ENCODE measurements at regions not wholly inside any gene's neighbourhood (a gene's known extent, or its start where the extent isn't known, plus 50 kb on each side); places are given as distances from the start of the nearest gene placed in this dataset.

DNA sequence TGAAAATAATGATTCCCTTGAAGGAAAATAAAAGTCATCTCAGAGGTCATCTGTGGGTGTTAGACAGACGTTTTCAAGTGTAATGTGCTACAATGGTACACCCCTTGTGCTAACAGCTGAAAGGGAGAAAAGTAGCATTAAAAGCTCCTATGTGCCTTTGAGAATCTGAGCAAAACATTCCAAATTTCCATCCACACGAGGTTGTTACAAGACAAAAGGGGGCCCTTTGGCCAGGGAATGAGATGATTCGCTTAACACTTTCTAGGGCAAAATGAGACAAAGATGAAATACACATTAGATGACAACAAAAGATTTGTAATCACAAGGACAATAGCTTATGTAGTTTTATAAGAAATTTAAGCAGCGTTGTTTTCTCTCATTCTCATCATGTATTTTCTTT lies 303.6 kb downstream of the LMX1A start:
- Histone ChIP-seq H3K9me3 (replicated peaks; ENCODE audit: control insufficient read depth, insufficient read depth, low read length) (no peaks in the 10 kb centered on the region), H4K20me1 (replicated peaks; ENCODE audit: control insufficient read depth, extremely low read depth, insufficient read depth, low read length) (no peaks in the 10 kb centered on the region), H3K4me2 (ENCODE audit: insufficient read depth, low read length) (no peak overlapping the region), H3K4me1 (ENCODE audit: control insufficient read depth, extremely low read depth, insufficient read depth, low read length) (no peaks in the 10 kb centered on the region), H3K79me2 (ENCODE audit: control insufficient read depth, insufficient read depth, low read length) (no peaks in the 10 kb centered on the region), H2AFZ (ENCODE audit: low read depth, low read length) (no peak overlapping the region), H3K9me1 (replicated peaks; ENCODE audit: control insufficient read depth, extremely low read depth, insufficient read depth, low read length) (no peaks in the 10 kb centered on the region), H3K27me3 (ENCODE audit: control insufficient read depth in 2 of 2, insufficient read depth in 2 of 2, low read length in 2 of 2) (no peaks in the 10 kb centered on the region), H3K9ac (replicated peaks; ENCODE audit: extremely low read depth, insufficient read depth, low read length) (no peak overlapping the region), H3K36me3 (ENCODE audit: control insufficient read depth in 2 of 2, extremely low read depth in 1 of 2, insufficient read depth in 2 of 2, low read length in 2 of 2) (no peaks in the 10 kb centered on the region), H3K27ac (ENCODE audit: insufficient read depth, low read depth, low read length) (no peak overlapping the region), H3K4me3 (replicated peaks in 1 of 3; ENCODE audit: insufficient read depth in 1 of 3, low read depth in 1 of 3, low read length in 3 of 3) (no peak overlapping the region)
- DNase-seq (ENCODE audit: low read depth, low spot score) (no peak), FAIRE-seq (no peak)
- ChIA-PET POLR2A (no interaction called here), CTCF (interaction anchor here (0.5 to 1.2 kb wide), 2 partner anchors 9 to 41 kb away, joined by 3 read pairs; no protein-coding TSS in a partner anchor)
- TF ChIP-seq POLR2A (IDR thresholded peaks at IDR 0.05; ENCODE audit: low read depth, low read length) (no peak), JUN (IDR thresholded peaks at IDR 0.05; ENCODE audit: borderline replicate concordance, insufficient read depth, insufficient read length, low read depth) (no peak), EZH2 (IDR thresholded peaks at IDR 0.05; ENCODE audit: borderline replicate concordance, low read depth, low read length, severe bottlenecking) (no peak), MYC (IDR thresholded peaks at IDR 0.05; ENCODE audit: low read depth, low read length) (no peak), GATA2 (IDR thresholded peaks at IDR 0.05; ENCODE audit: insufficient read depth, insufficient read length, low read depth, low read length) (no peak), POLR2AphosphoS5 (IDR thresholded peaks at IDR 0.05; ENCODE audit: insufficient read depth, low read depth, low read length) (no peak), FOS (IDR thresholded peaks at IDR 0.05; ENCODE audit: borderline replicate concordance, insufficient read depth, low read length) (no peak)
- TF ChIP-seq, protein P1, sequence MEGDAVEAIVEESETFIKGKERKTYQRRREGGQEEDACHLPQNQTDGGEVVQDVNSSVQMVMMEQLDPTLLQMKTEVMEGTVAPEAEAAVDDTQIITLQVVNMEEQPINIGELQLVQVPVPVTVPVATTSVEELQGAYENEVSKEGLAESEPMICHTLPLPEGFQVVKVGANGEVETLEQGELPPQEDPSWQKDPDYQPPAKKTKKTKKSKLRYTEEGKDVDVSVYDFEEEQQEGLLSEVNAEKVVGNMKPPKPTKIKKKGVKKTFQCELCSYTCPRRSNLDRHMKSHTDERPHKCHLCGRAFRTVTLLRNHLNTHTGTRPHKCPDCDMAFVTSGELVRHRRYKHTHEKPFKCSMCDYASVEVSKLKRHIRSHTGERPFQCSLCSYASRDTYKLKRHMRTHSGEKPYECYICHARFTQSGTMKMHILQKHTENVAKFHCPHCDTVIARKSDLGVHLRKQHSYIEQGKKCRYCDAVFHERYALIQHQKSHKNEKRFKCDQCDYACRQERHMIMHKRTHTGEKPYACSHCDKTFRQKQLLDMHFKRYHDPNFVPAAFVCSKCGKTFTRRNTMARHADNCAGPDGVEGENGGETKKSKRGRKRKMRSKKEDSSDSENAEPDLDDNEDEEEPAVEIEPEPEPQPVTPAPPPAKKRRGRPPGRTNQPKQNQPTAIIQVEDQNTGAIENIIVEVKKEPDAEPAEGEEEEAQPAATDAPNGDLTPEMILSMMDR (IDR thresholded peaks at IDR 0.05; ENCODE audit: extremely low read depth in 1 of 2, insufficient read depth in 1 of 2, low read depth in 1 of 2, low read length in 2 of 2): no peak
- TF ChIP-seq, protein P2, sequence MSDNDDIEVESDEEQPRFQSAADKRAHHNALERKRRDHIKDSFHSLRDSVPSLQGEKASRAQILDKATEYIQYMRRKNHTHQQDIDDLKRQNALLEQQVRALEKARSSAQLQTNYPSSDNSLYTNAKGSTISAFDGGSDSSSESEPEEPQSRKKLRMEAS (IDR thresholded peaks at IDR 0.05; ENCODE audit: insufficient read depth, insufficient read length): no peak
- intact Hi-C loops (cut with micrococcal nuclease): no loop called here
- no TSS peak for BruUV-seq (replicated peaks)
- dilution Hi-C loops (cut with MboI; ENCODE audit: extremely low pct_ligation_motif_present, low sequenced_read_pairs): no loop called here

All from endothelial cell of umbilical vein (primary cell).